ENCODE measurements at regions not wholly inside any gene's neighbourhood (a gene's known extent, or its start where the extent isn't known, plus 50 kb on each side); places are given as distances from the start of the nearest gene placed in this dataset.

DNA sequence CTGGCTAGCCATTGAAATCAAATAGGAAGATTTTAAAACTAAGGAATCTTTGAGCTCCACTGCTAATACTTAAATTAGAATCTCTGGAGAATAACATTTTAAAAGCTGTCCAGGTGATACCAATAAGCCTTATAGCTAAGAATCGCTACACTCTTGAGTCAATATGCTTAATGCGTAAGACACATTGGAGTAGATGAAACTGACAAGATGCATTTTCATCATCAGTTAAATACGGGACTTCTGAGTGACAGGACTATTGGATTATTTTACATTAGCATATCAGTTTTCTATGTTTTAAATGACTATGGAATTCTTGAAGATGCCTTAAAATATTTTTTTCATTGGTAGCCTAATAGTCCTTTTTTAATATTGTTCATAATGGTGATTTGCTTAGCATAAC lies 80.2 kb downstream of the ATOH1 start:
- no peak for TF ChIP-seq POLR2A (IDR thresholded peaks at IDR 0.05)
- TF ChIP-seq, protein P1, sequence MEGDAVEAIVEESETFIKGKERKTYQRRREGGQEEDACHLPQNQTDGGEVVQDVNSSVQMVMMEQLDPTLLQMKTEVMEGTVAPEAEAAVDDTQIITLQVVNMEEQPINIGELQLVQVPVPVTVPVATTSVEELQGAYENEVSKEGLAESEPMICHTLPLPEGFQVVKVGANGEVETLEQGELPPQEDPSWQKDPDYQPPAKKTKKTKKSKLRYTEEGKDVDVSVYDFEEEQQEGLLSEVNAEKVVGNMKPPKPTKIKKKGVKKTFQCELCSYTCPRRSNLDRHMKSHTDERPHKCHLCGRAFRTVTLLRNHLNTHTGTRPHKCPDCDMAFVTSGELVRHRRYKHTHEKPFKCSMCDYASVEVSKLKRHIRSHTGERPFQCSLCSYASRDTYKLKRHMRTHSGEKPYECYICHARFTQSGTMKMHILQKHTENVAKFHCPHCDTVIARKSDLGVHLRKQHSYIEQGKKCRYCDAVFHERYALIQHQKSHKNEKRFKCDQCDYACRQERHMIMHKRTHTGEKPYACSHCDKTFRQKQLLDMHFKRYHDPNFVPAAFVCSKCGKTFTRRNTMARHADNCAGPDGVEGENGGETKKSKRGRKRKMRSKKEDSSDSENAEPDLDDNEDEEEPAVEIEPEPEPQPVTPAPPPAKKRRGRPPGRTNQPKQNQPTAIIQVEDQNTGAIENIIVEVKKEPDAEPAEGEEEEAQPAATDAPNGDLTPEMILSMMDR (IDR thresholded peaks at IDR 0.05), result no peak
